Neuronal stem cell (in vitro differentiated cells): ENCODE measurements at regions not wholly inside any gene's neighbourhood (a gene's known extent, or its start where the extent isn't known, plus 50 kb on each side); places are given as distances from the start of the nearest gene placed in this dataset.

ENCODE experiments used
- DNase-seq: peaks from one replicate; pipeline ENCODE4 v3.0.0-alpha.2; 2013; ENCODE audit warnings: low spot score
- H2AFZ ChIP-seq: one replicate; pipeline ENCODE4 v1.6.1; 2013; ENCODE audit warnings: mild to moderate bottlenecking, low read length, inconsistent platforms
- H2AK5ac ChIP-seq: 2 replicates; pipeline ENCODE4 v1.6.1; 2013; ENCODE audit warnings: low read depth, mild to moderate bottlenecking, inconsistent platforms, low read length, moderate library complexity, mixed read lengths
- H2BK120ac ChIP-seq: 2 replicates; pipeline ENCODE4 v1.6.1; 2013; ENCODE audit warnings: low read depth, mild to moderate bottlenecking, inconsistent platforms, low read length, moderate library complexity, mixed read lengths
- H2BK12ac ChIP-seq: one replicate; pipeline ENCODE4 v1.6.1; 2013; ENCODE audit warnings: low read length, inconsistent platforms
- H2BK15ac ChIP-seq: 2 replicates; pipeline ENCODE4 v1.6.1; 2013; ENCODE audit warnings: mild to moderate bottlenecking, low read length, inconsistent platforms, mixed read lengths
- H2BK5ac ChIP-seq: one replicate; pipeline ENCODE4 v1.6.1; 2013; ENCODE audit warnings: inconsistent platforms, mild to moderate bottlenecking, low read length, moderate library complexity
- H3K14ac ChIP-seq: one replicate; pipeline ENCODE4 v1.6.1; 2013; ENCODE audit warnings: low read length, inconsistent platforms
- H3K18ac ChIP-seq: 2 replicates; pipeline ENCODE4 v1.6.1; 2013; ENCODE audit warnings: low read length, inconsistent platforms
- H3K23ac ChIP-seq: 2 replicates; pipeline ENCODE4 v1.6.1; 2013; ENCODE audit warnings: low read depth, mild to moderate bottlenecking, mixed read lengths, low read length, inconsistent platforms; ENCODE audit not compliant: poor library complexity
- H3K27ac ChIP-seq: replicated peaks from 3 replicates; pipeline ENCODE4 v1.5.1; 2013; ENCODE audit warnings: low read length, inconsistent platforms
- H3K27me3 ChIP-seq, 3 experiments: 2 replicates each; pipeline ENCODE4 v1.6.1; 2013; ENCODE audit warnings: low read length in 3 of 3, mild to moderate bottlenecking in 2 of 3, inconsistent platforms in 1 of 3, low read depth in 1 of 3, mixed read lengths in 1 of 3, moderate library complexity in 1 of 3; ENCODE audit not compliant: control insufficient read depth in 3 of 3, insufficient read depth in 3 of 3
- H3K36me3 ChIP-seq, 2 donors: replicated peaks in 1 of 2; 2 replicates each; pipeline ENCODE4 v1.6.1; 2013; ENCODE audit warnings: low read length in 2 of 2; ENCODE audit not compliant: control insufficient read depth in 2 of 2, insufficient read depth in 2 of 2
- H3K4ac ChIP-seq: 2 replicates; pipeline ENCODE4 v1.6.1; 2013; ENCODE audit warnings: inconsistent platforms, mild to moderate bottlenecking, low read length, moderate library complexity
- H3K4me1 ChIP-seq, 2 donors: 1 replicate in 1 of 2; 2 replicates in 1 of 2; pipeline ENCODE4 v1.6.1; 2013; ENCODE audit warnings: low read length in 2 of 2, low read depth in 1 of 2; ENCODE audit not compliant: control insufficient read depth in 2 of 2, insufficient read depth in 1 of 2
- H3K4me2 ChIP-seq: one replicate; pipeline ENCODE4 v1.6.1; 2013; ENCODE audit warnings: mild to moderate bottlenecking, low read length, inconsistent platforms; ENCODE audit not compliant: insufficient read depth, poor library complexity, severe bottlenecking
- H3K4me3 ChIP-seq, 2 donors: 2 replicates each; pipeline ENCODE4 v1.5.1; 2013; ENCODE audit warnings: low read length in 2 of 2, mild to moderate bottlenecking in 2 of 2, inconsistent platforms in 1 of 2, moderate library complexity in 1 of 2
- H3K79me1 ChIP-seq: one replicate; pipeline ENCODE4 v1.6.1; 2013; ENCODE audit warnings: low read depth, mild to moderate bottlenecking, inconsistent platforms, low read length, moderate library complexity
- H3K9ac ChIP-seq: one replicate; pipeline ENCODE4 v1.6.1; 2013; ENCODE audit warnings: mild to moderate bottlenecking, low read depth, low read length, inconsistent platforms; ENCODE audit not compliant: poor library complexity
- H3K9me3 ChIP-seq, 2 donors: replicated peaks in 1 of 2; 2 replicates each; pipeline versions ENCODE3 to v1.6.1; 2013; ENCODE audit warnings: low read length in 2 of 2, mild to moderate bottlenecking in 2 of 2, inconsistent platforms in 1 of 2, low read depth in 1 of 2, mixed read lengths in 1 of 2, moderate library complexity in 1 of 2; ENCODE audit not compliant: control insufficient read depth in 2 of 2, insufficient read depth in 1 of 2
- H4K8ac ChIP-seq: one replicate; pipeline ENCODE4 v1.6.1; 2013; ENCODE audit warnings: low read depth, mild to moderate bottlenecking, inconsistent platforms, low read length, moderate library complexity
- H4K91ac ChIP-seq: one replicate; pipeline ENCODE4 v1.6.1; 2013; ENCODE audit warnings: low read length, low read depth, mild to moderate bottlenecking, inconsistent platforms; ENCODE audit not compliant: poor library complexity
- WGBS, 2 donors: extraction: QIAGEN DNeasy Blood & Tissue Kit; methylation state at CpG; one replicate each; pipeline ENCODE4 v1.1.7; 2013; ENCODE audit warnings: missing lambda C conversion rate in 2 of 2, mixed read lengths in 1 of 2; ENCODE audit not compliant: insufficient read length in 2 of 2, insufficient replicate concordance in 1 of 2; ENCODE audit errors: extremely low coverage in 2 of 2; 5-methylcytosine and 5-hydroxymethylcytosine counted together

DNA sequence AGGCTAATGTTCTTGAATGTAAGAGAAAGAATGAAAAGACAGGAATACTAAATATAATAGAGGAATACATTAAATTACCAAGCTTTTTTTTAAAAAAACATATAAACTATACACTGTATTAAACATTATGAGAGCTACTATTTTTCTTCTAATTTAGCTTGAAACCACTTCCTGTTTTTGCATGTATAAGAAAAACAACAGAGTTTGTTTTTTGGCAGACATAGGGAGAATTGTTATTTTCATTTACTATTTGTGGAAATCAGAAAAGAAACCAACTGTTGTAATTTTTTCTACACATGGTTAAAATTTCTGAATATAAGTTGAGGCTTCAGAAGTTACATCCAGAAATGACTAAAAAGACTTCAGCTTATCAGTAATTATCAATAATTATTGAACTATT lies 991.8 kb upstream of the GJE1 start:
- Histone ChIP-seq H3K79me1 (no peaks in the 10 kb centered on the region), H2BK5ac (no peak overlapping the region), H3K4me3 (no peak overlapping the region), H3K9me3 (no peaks in the 10 kb centered on the region), H3K14ac (no peak overlapping the region), H3K9ac (no peak overlapping the region), H3K36me3 (peaks cover 0 to 1% of the 10 kb centered on the region in 2 donors), H3K27me3 (no peaks in the 10 kb centered on the region), H2AK5ac (no peak overlapping the region), H3K4me1 (no peaks in the 10 kb centered on the region), H3K23ac (no peak overlapping the region), H3K27ac (no peak overlapping the region), H3K18ac (no peak overlapping the region), H3K4ac (no peak overlapping the region), H3K4me2 (no peak overlapping the region), H4K91ac (no peak overlapping the region), H2BK15ac (no peak overlapping the region), H4K8ac (no peak overlapping the region), H2AFZ (no peak overlapping the region), H2BK12ac (no peak overlapping the region), H2BK120ac (no peak overlapping the region)
- no peak for DNase-seq

DNA sequence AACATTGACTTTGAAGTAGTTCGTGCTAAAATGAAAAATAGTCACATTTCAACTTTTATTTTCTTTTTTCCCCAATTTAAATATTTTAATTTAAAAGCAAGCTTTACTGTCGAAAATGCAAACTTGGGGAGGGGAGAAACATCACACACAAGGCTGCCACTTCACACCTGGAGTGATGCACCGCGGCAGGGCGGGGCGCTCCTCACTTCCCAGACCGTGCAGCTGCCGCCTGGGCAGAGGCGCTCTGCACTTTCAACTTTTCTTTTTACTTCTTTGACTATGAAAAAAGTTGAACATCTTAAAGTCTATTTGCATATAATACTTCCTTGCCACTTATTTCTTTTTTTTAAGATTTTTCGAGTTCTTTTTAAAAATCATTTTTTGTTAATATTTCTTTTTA lies 993.3 kb upstream of the GJE1 start:
- H3K4ac ChIP-seq: no peak overlapping the region
- H3K23ac ChIP-seq: no peak overlapping the region
- no peak overlapping the region for H3K4me3 ChIP-seq
- DNase-seq: no peak
- no peak overlapping the region for H4K8ac ChIP-seq
- no peak overlapping the region for H3K9ac ChIP-seq
- H2AFZ ChIP-seq: no peak overlapping the region
- peaks cover 0 to 1% of the 10 kb centered on the region in 2 donors for H3K36me3 ChIP-seq
- WGBS, 2 donors: no CpG with 5 or more reads among the region's 10 CpGs
- H2AK5ac ChIP-seq: no peak overlapping the region
- H3K27me3 ChIP-seq: no peaks in the 10 kb centered on the region
- no peak overlapping the region for H2BK5ac ChIP-seq
- no peak overlapping the region for H3K27ac ChIP-seq
- H4K91ac ChIP-seq: no peak overlapping the region
- no peak overlapping the region for H2BK15ac ChIP-seq
- H3K79me1 ChIP-seq: no peaks in the 10 kb centered on the region
- H3K9me3 ChIP-seq: no peaks in the 10 kb centered on the region
- H2BK12ac ChIP-seq: no peak overlapping the region
- no peak overlapping the region for H2BK120ac ChIP-seq
- H3K4me2 ChIP-seq: no peak overlapping the region
- H3K18ac ChIP-seq: no peak overlapping the region
- H3K4me1 ChIP-seq: no peaks in the 10 kb centered on the region
- H3K14ac ChIP-seq: no peak overlapping the region

DNA sequence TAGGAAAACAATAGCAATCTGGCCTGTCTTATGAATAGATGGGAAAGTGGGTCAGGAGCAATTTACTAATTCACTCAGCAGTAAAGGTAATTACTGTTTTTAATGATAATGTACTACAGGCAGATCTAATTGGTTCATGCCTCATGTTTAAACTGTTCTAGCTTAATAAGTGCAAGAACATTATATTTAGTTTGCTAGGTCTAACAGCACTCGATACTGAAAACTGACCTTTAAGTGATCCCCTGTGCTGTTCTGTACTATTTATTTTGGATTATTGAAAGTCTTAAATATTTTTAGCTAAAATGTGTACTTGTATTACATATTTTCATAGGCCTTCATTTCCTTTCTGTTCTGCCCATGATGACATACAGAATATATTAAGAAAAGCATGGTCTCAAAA lies 998.0 kb upstream of the GJE1 start:
- H3K14ac ChIP-seq: no peak overlapping the region
- no peak overlapping the region for H3K23ac ChIP-seq
- no peak overlapping the region for H3K4me2 ChIP-seq
- H3K27ac ChIP-seq: no peak overlapping the region
- no peaks in the 10 kb centered on the region for H3K4me1 ChIP-seq
- H3K18ac ChIP-seq: no peak overlapping the region
- DNase-seq: no peak
- H4K8ac ChIP-seq: no peak overlapping the region
- no CpG with 5 or more reads among the region's 1 CpG for WGBS, 2 donors
- no peak overlapping the region for H3K9ac ChIP-seq
- H2BK120ac ChIP-seq: no peak overlapping the region
- H2AK5ac ChIP-seq: no peak overlapping the region
- H3K36me3 ChIP-seq: peaks cover 0 to 1% of the 10 kb centered on the region in 2 donors
- H3K79me1 ChIP-seq: no peaks in the 10 kb centered on the region
- no peak overlapping the region for H3K4ac ChIP-seq
- no peak overlapping the region for H2AFZ ChIP-seq
- no peaks in the 10 kb centered on the region for H3K9me3 ChIP-seq
- no peak overlapping the region for H4K91ac ChIP-seq
- no peak overlapping the region for H3K4me3 ChIP-seq
- H2BK12ac ChIP-seq: no peak overlapping the region
- no peak overlapping the region for H2BK5ac ChIP-seq
- no peak overlapping the region for H2BK15ac ChIP-seq
- no peaks in the 10 kb centered on the region for H3K27me3 ChIP-seq

DNA sequence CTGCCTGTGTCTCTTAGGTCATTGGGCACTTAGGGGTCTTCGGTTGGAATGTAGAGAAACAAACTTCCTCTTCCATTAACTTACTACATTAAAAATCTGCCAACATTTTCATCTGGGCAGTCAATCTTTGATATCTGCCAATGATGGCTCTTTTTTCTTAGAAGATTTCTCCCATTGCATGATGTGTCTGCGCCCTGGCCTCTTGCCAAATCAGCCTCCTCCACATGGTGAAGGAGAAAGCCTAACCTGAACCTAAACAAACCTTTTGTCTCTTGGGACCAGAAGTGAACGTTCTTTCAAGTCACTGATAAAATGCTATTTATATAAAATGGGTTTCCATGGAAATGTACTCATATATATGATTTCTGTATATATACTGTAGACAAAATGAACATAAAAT lies 998.9 kb upstream of the GJE1 start:
- no peaks in the 10 kb centered on the region for H3K36me3 ChIP-seq
- no peak overlapping the region for H3K18ac ChIP-seq
- H2AK5ac ChIP-seq: no peak overlapping the region
- no peak overlapping the region for H2AFZ ChIP-seq
- no peak overlapping the region for H3K14ac ChIP-seq
- no peaks in the 10 kb centered on the region for H3K4me1 ChIP-seq
- no peak overlapping the region for H3K4ac ChIP-seq
- H3K9me3 ChIP-seq: no peaks in the 10 kb centered on the region
- no peak overlapping the region for H3K4me2 ChIP-seq
- H3K4me3 ChIP-seq: no peak overlapping the region
- no peaks in the 10 kb centered on the region for H3K27me3 ChIP-seq
- no peak overlapping the region for H2BK5ac ChIP-seq
- no peak overlapping the region for H4K91ac ChIP-seq
- H3K27ac ChIP-seq: no peak overlapping the region
- DNase-seq: no peak
- no peak overlapping the region for H3K23ac ChIP-seq
- no peak overlapping the region for H2BK120ac ChIP-seq
- no peaks in the 10 kb centered on the region for H3K79me1 ChIP-seq
- no peak overlapping the region for H2BK12ac ChIP-seq
- H2BK15ac ChIP-seq: no peak overlapping the region
- H3K9ac ChIP-seq: no peak overlapping the region
- no peak overlapping the region for H4K8ac ChIP-seq
- WGBS, 2 donors: no CpG with 5 or more reads among the region's 3 CpGs
